ENCODE measurements at regions not wholly inside any gene's neighbourhood (a gene's known extent, or its start where the extent isn't known, plus 50 kb on each side); places are given as distances from the start of the nearest gene placed in this dataset.

GRCh38 chr3:25218362-25218761 lies 209.7 kb upstream of the RARB start:
- CTCF ChIA-PET = no interaction called here
- no TSS peak for BruUV-seq (replicated peaks)
- DNase-seq = no peak
- Mint-ChIP-seq H3K27ac (ENCODE audit: unreplicated experiment) (no peak overlapping the region), H3K4me1 (ENCODE audit: low read depth, unreplicated experiment) (no peaks in the 10 kb centered on the region), H3K4me3 (ENCODE audit: low read depth, unreplicated experiment) (no peak overlapping the region), H3K36me3 (ENCODE audit: insufficient read depth, unreplicated experiment) (no peaks in the 10 kb centered on the region), H3K9me3 (ENCODE audit: low read depth, unreplicated experiment) (no peaks in the 10 kb centered on the region), H3K27me3 (ENCODE audit: unreplicated experiment) (no peaks in the 10 kb centered on the region)
- TF ChIP-seq CTCF (IDR thresholded peaks at IDR 0.05; ENCODE audit: unreplicated experiment) = no peak
- intact Hi-C loops (cut with micrococcal nuclease; ENCODE audit: unreplicated experiment) = no loop called here

GRCh38 chr3:25226747-25227146 lies 201.3 kb upstream of the RARB start:
- Mint-ChIP-seq H3K36me3 (ENCODE audit: insufficient read depth, unreplicated experiment) (no peaks in the 10 kb centered on the region), H3K4me3 (ENCODE audit: low read depth, unreplicated experiment) (no peak overlapping the region), H3K27ac (ENCODE audit: unreplicated experiment) (no peak overlapping the region), H3K27me3 (ENCODE audit: unreplicated experiment) (no peaks in the 10 kb centered on the region), H3K4me1 (ENCODE audit: low read depth, unreplicated experiment) (no peaks in the 10 kb centered on the region), H3K9me3 (ENCODE audit: low read depth, unreplicated experiment) (peaks cover 3% of the 10 kb centered on the region)
- intact Hi-C loops (cut with micrococcal nuclease; ENCODE audit: unreplicated experiment) = no loop called here
- no peak for TF ChIP-seq CTCF (IDR thresholded peaks at IDR 0.05; ENCODE audit: unreplicated experiment)
- CTCF ChIA-PET = no interaction called here
- DNase-seq = no peak
- no TSS peak for BruUV-seq (replicated peaks)

GRCh38 chr3:25229586-25229985 lies 198.5 kb upstream of the RARB start:
- H3K9me3 Mint-ChIP-seq (ENCODE audit: low read depth, unreplicated experiment) = peaks cover 3% of the 10 kb centered on the region
- DNase-seq = no peak
- TF ChIP-seq CTCF (IDR thresholded peaks at IDR 0.05; ENCODE audit: unreplicated experiment) = no peak
- CTCF ChIA-PET = no interaction called here
- no peaks in the 10 kb centered on the region for H3K36me3 Mint-ChIP-seq (ENCODE audit: insufficient read depth, unreplicated experiment)
- intact Hi-C loops (cut with micrococcal nuclease; ENCODE audit: unreplicated experiment) = no loop called here
- H3K4me1 Mint-ChIP-seq (ENCODE audit: low read depth, unreplicated experiment) = no peaks in the 10 kb centered on the region
- H3K27me3 Mint-ChIP-seq (ENCODE audit: unreplicated experiment) = no peaks in the 10 kb centered on the region
- H3K4me3 Mint-ChIP-seq (ENCODE audit: low read depth, unreplicated experiment) = no peak overlapping the region
- BruUV-seq (replicated peaks) = no TSS peak
- H3K27ac Mint-ChIP-seq (ENCODE audit: unreplicated experiment) = no peak overlapping the region

GRCh38 chr3:25235031-25235430 lies 193.0 kb upstream of the RARB start:
- no peak for DNase-seq
- no peak for TF ChIP-seq CTCF (IDR thresholded peaks at IDR 0.05; ENCODE audit: unreplicated experiment)

GRCh38 chr3:25235466-25235865 lies 192.6 kb upstream of the RARB start:
- H3K27me3 Mint-ChIP-seq (ENCODE audit: unreplicated experiment) = no peaks in the 10 kb centered on the region
- H3K4me1 Mint-ChIP-seq (ENCODE audit: low read depth, unreplicated experiment) = no peaks in the 10 kb centered on the region
- BruUV-seq (replicated peaks) = no TSS peak
- intact Hi-C loops (cut with micrococcal nuclease; ENCODE audit: unreplicated experiment) = no loop called here
- no peak for DNase-seq
- TF ChIP-seq CTCF (IDR thresholded peaks at IDR 0.05; ENCODE audit: unreplicated experiment) = no peak
- H3K9me3 Mint-ChIP-seq (ENCODE audit: low read depth, unreplicated experiment) = no peaks in the 10 kb centered on the region
- no peaks in the 10 kb centered on the region for H3K36me3 Mint-ChIP-seq (ENCODE audit: insufficient read depth, unreplicated experiment)
- H3K27ac Mint-ChIP-seq (ENCODE audit: unreplicated experiment) = no peak overlapping the region
- CTCF ChIA-PET = no interaction called here
- H3K4me3 Mint-ChIP-seq (ENCODE audit: low read depth, unreplicated experiment) = no peak overlapping the region

More at GRCh38 chr3:25235031-25235430, 193.0 kb upstream of the RARB start:
- Mint-ChIP-seq H3K27ac (ENCODE audit: unreplicated experiment) (no peak overlapping the region), H3K4me1 (ENCODE audit: low read depth, unreplicated experiment) (no peaks in the 10 kb centered on the region), H3K36me3 (ENCODE audit: insufficient read depth, unreplicated experiment) (no peaks in the 10 kb centered on the region), H3K9me3 (ENCODE audit: low read depth, unreplicated experiment) (no peaks in the 10 kb centered on the region), H3K4me3 (ENCODE audit: low read depth, unreplicated experiment) (no peak overlapping the region), H3K27me3 (ENCODE audit: unreplicated experiment) (no peaks in the 10 kb centered on the region)
- CTCF ChIA-PET = no interaction called here
- no TSS peak for BruUV-seq (replicated peaks)
- intact Hi-C loops (cut with micrococcal nuclease; ENCODE audit: unreplicated experiment) = no loop called here

All from Calu3 (cell line).